ENCODE measurements at regions not wholly inside any gene's neighbourhood (a gene's known extent, or its start where the extent isn't known, plus 50 kb on each side); places are given as distances from the start of the nearest gene placed in this dataset.

DNA sequence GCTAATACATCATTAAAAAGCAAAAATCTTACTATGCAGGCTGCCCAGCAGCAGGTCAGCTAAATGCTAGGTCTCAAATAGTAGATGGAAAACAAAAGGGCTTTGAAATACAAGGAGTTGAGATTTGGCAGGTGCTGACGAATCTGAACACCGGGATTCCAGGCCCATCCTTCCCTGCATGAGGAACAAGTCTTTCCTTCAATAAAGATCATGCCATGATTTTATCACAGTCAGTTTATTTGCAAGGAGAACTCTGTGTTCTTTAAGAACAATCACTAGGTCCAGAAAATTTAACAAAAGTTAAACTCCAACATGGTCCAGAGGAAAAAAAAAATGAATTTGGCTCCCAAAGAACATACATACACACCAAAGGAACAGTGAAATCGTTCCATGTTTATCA lies 551.4 kb downstream of the SLITRK6 start:
- no peak for ATAC-seq
- DNase-seq (ENCODE audit: low spot score): no peak

DNA sequence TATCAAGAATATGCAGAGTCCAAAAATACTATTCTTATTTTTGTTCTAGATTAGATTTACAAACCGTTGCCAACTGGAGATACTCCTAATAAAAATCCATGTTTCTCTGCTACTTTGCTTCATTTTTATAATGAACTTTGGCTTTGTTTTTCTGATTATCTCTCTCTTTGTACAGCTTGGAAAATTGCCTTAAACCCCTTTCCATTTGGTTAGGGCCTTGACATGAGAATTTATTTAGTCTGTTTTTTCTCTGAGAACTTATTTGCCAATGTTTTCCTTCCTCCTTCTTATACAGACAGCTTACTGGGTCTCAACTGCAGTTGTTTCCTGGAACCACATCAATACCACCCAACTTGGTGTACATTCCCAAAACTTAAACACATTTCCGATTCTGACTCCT lies 555.4 kb downstream of the SLITRK6 start:
- no peak for ATAC-seq
- no peak for DNase-seq (ENCODE audit: low spot score)

DNA sequence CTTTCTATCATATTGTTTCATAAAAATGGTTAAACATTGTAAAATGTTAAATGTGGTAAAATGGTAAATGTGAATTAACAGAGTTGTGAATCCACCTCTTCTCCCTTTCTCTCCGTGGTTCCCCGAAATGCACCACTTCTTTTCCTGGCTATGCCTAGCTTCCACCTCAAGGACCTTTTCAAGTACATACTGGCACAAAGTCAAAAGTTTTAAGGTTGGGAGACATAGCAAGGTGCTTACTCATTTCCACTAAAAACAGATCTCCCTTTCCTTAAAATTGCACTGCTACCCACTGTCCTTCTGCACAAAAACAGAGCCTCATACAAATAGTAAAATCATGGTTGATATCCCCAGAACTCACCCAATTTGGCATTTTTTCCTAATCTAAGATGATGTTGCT lies 558.2 kb downstream of the SLITRK6 start:
- no peak for ATAC-seq
- DNase-seq (ENCODE audit: low spot score): no peak

DNA sequence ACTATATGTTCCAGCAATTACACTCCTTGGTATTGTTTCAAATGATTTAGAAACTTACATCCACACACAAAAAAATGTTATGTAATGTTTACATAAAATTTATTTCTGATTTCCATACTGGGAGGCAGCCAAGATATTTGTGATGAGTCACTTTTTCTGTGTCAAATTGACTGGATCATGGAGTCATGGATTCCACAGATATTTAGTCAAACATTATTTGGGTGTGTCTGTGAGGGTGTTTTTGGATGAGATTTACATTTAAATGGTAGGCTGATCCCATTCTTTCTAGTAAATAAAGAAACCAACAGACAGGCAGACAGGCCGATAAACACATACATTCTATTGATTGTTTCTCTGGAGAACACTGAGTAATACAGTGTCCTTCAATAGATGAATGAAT lies 562.8 kb downstream of the SLITRK6 start:
- ATAC-seq (no peak), DNase-seq (ENCODE audit: low spot score) (no peak)

DNA sequence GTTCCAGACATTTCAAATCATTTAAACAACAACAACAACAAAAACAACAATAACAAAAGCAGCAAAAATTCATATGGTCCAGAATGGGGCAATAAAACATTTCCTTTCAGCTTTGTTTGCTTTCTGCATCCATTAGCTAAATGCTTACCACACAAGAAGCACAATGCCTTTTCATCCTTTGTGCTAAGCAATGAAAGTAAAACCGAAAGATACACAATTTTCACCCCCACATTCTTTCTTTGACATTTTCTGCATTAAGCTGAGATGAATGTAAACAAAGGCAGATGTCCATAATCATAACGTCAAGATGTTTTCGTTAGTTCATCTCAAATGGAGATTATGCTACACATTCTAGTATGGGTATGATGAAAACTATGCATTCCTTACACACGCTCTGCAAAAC lies 568.5 kb downstream of the SLITRK6 start:
- no peak for DNase-seq (ENCODE audit: low spot score)
- no peak for ATAC-seq

DNA sequence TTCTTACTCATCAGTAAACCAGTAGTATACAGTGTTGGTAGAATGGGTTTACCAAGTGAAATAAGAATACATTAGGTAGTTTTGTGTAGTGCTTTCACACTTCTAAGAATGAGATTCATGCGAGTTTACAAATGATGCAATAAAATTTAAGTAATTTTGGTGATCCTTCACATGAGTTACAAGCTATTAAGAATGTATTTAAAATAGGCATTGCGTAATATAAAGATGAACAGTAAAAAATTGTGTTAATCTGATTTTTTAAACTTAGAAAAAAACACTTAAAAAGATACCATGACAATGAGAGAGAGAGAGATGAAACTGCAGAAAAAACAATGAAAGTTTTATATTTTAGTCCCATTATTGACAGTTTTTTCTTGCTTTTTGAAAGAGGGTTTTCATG lies 570.5 kb downstream of the SLITRK6 start:
- DNase-seq (ENCODE audit: low spot score) (no peak), ATAC-seq (no peak)

DNA sequence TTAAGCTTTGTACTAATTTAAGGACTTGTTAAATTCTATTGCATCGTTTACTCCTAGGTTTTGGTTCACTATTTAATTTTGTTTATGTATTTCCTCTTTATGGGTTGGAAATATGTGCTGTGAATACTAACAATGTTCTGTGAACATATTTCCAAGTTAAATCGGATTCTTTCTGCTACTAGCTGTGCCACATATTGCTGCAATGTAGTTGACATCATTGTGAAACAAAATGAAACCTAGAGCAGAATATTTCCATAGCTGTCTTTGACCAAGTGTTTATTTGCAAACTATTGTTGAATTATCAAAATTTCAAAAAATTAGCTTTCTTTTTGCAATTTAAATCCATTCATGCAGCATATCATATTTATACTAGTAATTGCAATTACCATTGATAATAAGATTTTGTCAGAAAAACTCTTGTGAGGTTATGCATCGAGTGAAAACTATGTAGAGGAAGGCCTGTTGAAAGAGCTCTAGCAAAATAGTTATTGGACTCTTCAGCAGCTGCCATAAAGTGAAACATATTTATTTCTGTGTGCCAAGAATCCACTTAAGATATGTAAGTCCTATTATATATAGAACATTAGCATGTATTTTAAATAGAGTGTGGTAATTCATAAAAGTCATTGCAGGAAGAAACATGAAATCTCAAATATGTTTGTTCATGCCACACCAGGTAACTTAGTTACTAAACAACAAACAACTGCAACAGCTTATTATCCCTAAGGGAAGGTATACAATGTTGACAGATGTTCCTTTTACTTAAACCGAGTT lies 575.1 kb downstream of the SLITRK6 start:
- DNase-seq (ENCODE audit: low spot score) (no peak), ATAC-seq (no peak)

DNA sequence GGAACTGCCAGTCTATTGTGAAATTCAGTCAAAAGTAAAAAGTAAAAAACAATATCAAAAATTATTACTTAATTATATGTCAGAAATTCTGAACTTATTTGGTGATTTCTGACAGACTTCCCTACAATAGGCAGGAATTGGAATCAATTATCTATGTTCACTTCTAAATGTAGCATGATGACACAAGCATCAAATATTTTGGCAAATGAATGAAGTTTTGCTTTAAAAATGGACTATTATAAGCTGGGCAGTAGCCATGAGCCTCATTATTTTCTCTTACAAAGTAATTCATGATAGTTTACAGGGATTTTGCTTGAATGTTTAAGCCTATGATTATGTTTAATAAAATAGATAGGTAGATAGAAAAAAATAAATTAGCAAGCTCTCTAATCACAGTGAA lies 582.6 kb downstream of the SLITRK6 start:
- ATAC-seq (no peak), DNase-seq (ENCODE audit: low spot score) (no peak)

DNA sequence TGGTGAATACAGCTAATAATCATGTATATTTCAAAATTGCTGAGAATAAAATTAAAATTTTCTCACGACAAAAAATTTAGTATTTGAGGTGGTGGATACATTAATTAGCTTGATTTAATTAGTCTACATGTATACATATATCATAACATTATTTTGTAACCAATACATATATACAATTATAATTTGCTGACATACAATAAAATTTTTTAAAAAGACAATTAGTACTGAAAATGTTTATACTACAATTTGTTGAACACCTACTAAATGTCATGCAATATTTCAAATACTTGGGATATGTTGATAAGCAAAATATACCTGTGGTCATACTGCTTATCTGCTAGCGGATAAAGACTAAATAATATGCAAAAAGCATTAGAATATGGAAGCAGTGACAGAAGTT lies 586.5 kb downstream of the SLITRK6 start:
- DNase-seq (ENCODE audit: low spot score): no peak
- no peak for ATAC-seq

DNA sequence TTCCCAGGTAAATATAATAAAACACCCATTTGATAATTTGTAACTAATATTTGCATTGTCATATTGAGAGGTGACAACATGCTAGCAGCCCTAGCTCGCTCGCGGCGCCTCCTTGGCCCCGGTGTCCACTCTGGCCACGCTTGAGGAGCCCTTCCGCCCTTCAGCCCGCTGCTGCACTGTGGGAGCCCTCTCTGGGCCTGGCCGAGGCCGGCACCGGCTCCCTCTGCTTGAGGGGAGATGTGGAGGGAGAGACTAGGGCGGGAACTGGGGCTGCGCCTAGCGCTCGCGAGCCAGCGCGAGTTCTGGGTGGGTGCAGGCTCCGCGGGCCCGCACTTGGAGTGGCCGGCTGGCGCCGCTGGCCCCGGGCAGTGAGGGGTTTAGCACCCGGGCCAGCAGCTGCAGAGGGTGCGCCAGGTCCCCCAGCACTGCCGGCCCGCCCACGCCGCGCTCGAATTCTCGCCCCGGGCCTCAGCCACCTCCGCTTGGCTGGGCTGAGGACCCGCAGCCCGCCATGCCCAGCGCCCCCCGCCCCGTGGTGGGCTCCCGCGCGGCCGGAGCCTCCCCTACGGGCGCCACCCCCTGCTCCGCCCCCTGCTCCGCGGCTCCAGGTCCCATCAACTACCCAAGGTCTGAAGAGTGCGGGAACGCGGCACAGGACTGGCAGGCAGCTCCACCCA lies 594.4 kb downstream of the SLITRK6 start:
- no peak for ATAC-seq
- no peak for DNase-seq (ENCODE audit: low spot score)

DNA sequence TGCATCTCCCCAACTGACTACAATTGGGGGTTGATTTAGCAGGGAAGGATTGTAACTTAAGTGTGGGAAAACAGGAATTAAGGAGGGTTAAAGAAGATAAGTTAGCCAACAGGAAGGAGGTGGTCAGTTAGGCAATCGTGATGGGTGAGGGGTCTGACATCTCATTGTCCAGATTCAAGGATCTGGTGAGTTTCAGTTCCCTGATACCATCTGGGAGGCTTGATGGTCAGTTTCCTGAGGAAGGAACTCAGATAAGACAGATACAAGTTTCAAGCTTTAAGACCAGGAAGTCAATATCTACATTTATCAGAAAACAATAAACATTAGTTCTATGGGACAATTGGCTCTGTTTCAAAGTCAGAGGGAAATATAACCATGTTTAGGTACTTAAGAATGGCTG lies 601.8 kb downstream of the SLITRK6 start:
- no peak for DNase-seq (ENCODE audit: low spot score)
- no peak for ATAC-seq

DNA sequence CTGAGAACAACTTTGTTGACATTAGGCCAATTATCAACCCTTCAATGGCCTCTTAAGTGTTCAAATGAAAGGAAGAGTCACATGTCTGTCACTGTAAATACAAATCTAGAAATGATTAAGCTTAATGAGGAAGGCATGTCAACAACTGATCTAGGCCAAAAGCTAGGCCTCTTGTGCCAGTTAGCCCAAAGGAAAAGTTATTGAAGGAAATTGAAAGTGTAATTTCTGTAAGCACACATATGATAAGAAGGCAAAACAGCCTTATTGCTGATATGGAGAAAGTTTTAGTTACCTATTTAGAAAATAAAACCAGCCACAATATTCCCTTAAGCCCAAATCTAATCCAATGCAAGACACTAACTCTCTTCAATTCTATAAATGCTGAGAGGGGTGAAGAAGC lies 604.7 kb downstream of the SLITRK6 start:
- ATAC-seq (no peak), DNase-seq (ENCODE audit: low spot score) (no peak)

DNA sequence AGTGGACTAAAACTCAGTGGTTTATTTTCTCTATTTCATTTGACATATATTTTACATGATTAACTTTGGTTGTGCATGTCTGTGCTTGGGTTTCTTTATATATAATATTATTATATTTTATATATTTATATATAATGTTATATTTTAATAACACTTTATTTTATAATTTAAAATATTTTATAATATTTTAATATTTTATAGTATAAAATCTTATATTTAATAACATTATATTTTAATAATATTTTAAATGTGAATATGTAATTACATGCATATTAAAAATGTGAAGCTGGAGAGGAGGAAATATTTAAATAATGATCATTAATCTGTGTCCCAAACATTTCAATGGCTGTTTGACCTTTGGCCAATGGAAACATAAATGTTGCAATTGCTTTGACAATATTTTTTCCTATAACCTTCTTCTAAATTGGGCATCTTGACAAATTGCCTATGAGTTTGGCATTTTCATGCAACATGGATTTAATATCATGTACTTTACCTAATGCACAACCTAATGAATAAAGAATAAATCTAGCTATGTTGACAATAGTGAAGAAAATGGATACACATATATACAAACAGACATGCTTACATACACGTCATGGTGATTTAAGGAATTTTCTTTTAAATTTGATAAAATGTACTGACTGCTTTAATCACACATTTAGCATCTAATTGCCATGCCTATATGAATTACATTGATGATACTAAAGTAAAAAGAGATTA lies 607.1 kb downstream of the SLITRK6 start:
- no peak for DNase-seq (ENCODE audit: low spot score)
- ATAC-seq: no peak

DNA sequence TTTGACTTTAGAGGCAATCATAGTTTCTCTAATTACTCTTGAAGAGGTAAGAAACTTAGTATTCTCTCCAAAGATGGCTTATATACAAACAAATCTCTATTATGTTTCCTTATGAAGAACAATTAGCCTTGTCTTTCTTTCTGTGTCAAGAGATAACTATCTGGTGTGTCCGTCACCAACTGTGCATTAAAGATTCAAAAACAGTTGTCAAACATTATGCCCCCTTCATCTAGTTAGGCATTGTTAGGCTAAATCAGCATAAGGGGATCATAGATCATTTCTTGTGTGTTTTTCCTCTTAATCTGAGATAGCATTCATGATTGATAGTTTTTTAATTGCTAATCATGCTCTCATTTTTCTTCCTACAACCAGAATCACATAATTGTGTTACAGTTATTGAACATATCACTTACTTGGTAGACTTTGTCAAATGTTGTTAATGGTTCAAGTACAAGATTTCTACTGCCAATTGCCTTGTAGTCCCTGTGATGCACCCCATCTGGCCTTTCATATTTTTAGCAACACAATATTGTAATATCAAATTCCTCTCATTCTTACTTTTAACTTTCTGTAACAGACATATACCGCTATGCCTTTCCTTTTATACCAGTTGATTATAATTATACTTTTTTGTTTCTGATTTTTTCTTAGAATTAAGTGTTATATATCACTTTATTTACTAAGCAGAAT lies 612.7 kb downstream of the SLITRK6 start:
- no peak for ATAC-seq

DNA sequence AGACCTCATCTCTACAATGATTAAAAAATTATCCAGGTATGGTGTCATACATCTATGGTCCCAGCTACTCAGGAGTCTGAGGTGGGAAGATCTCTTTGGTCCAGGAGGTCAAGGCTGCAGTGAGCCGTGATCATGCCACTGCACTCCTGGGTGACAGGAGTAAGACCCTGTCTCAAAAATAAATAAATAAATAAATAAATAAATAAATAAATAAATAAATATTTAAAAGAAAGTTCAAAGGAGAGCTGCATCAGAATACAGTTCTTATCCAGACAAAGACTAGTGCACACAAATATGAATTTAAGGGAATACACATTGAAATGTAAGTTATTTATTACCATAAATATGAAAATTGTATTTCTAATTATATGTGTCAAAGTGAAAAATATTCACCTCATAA lies 624.9 kb downstream of the SLITRK6 start:
- no peak for DNase-seq (ENCODE audit: low spot score)
- ATAC-seq: no peak

More for the DNA sequence above, 612.7 kb downstream of the SLITRK6 start:
- DNase-seq (ENCODE audit: low spot score): no peak

DNA sequence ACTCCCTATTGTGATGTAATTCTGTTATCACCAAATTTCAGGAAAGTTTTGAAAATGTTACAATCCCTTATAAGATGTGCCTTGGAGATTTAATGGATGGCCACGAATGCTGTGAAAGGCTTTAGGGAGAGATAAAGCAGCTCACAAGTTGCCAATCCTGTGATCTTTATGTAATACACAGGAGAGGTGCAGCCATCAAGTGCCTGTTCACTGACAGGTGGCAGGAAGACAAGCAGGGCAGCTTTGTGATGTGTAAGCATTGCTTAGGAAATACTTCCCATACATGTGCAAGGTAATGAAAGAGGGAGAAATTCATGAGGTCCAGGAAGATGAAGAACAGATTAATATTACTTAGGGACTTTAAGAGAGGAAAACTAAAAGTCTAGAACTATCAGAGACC lies 628.8 kb downstream of the SLITRK6 start:
- no peak for ATAC-seq

DNA sequence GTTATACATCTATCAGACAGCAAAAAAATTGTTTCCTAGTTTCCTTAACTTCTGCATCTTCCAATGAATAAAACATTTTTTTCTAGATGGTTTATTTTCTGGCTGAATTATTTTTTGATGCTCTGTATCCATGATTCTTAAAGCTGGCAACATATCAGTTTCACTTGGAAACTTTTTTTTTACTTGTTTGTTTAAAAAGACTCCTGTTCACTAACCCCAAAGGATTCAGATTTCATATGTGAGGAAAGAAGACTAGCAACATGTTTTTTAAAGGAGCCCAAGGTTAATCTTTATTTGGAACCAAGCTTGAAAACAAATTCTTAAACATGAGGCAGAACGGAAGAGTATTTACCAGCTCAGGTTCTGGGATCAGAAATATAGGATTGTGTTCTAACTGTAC lies 632.3 kb downstream of the SLITRK6 start:
- no peak for ATAC-seq

More for the DNA sequence above, 628.8 kb downstream of the SLITRK6 start:
- no peak for DNase-seq (ENCODE audit: low spot score)

DNA sequence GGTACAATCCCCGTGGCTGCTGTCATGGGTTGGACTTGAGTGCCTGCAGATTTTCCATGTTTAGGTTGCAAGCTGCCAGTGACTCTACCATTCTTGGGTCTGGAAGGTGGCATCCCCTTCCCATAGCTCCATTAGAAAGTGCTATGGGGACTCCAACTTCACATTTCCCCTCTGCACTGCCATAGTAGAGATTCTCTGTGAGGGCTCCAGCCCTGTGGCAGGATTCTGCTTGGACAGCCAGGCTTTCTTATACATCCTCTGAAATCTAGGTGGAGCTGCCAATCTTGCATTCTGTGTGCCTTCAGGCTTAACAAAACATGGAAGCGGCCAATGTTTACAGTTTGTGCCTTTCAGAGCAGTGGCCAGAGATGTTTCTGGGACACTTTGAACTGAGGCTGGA lies 636.2 kb downstream of the SLITRK6 start:
- DNase-seq (ENCODE audit: low spot score) (no peak), ATAC-seq (no peak)

More for the DNA sequence above, 632.3 kb downstream of the SLITRK6 start:
- no peak for DNase-seq (ENCODE audit: low spot score)

DNA sequence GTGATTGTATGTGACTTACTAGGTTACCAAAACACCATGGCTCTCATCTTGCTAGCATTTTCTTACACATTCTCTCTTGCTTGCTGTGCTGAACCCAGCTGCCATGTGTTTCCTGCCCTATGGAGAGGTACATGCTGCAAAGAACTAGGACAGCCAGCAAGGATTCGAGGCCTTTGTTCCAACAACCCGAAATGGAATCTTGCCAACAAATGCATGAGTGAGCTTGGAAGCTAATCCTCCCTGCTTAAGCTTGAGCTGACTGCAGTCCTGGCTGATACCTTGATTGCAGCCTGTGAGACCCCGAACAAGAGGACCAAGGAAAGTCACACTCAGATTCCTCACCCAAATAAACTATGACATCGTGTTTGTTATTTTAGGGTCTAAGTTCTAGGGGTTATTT lies 651.2 kb downstream of the SLITRK6 start:
- no peak for ATAC-seq

DNA sequence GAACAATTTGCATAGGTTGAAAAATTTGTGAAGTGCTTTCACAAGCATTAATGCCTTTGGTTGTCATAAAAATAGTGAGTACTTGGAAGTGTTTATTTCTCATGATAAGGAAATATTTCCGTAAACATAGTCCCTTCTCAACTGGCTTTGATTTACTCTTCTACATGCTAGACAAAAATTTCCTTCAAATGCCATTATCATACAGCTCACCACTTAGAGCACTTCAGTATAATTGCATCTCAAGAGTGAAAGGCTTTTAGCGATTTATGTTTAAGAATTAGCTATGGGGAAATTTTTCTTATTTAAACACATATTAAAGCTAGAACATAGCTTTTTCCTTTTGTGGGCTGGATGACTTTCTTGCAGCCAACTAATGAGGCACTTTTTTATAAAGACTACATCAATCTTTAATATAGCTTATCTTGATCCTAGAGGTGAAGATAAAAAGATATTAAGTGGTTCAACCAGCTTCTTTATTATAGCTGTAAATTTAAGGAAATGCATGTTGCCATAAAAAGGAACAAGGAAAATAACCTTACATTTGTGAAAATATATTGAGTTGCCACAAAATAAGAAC lies 656.8 kb downstream of the SLITRK6 start:
- no peak for ATAC-seq
- no peak for DNase-seq (ENCODE audit: low spot score)

More for the DNA sequence above, 651.2 kb downstream of the SLITRK6 start:
- no peak for DNase-seq (ENCODE audit: low spot score)

DNA sequence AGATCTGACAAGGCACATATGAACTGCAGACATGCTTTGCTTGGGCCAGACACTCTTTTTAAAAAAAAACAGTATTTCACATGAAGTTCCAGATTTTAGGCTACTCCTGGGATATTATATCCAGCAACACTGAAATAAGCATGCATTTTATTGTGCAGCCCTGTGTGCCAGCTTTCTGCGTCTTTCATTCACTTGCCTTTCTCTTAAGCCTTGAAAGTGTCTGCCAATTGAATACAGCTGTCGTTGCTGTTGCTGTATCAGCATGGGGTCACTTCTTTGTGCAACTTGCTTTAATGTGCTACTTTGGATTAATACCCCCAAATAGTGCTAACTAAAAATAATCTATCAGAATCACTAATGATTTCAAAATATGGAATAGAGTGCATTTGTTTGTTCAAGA lies 657.8 kb downstream of the SLITRK6 start:
- ATAC-seq (no peak), DNase-seq (ENCODE audit: low spot score) (no peak)
